ENCODE measurements at regions not wholly inside any gene's neighbourhood (a gene's known extent, or its start where the extent isn't known, plus 50 kb on each side); places are given as distances from the start of the nearest gene placed in this dataset.
A peak's percentile ranks its signal among the peaks of the same experiment; 100 is the strongest.
"Not testable (repeated sequence)": the region's sequence is repeated elsewhere in the genome, so short reads cannot be mapped to it uniquely, and the experiment has no call there.

GRCh38 chrY:26315065-26315464 is 693.1 kb downstream of the CDY1 start:
- not testable (repeated sequence) for TF ChIP-seq REST (IDR thresholded peaks at IDR 0.05; ENCODE audit: low read depth); TCF7L2 (IDR thresholded peaks at IDR 0.05; ENCODE audit: borderline replicate concordance, extremely low read depth, insufficient read depth, insufficient read length); ZBTB33 (IDR thresholded peaks at IDR 0.05; ENCODE audit: extremely low read depth, insufficient replicate concordance, low read length); MAX (IDR thresholded peaks at IDR 0.05); POLR2A (IDR thresholded peaks at IDR 0.05; ENCODE audit: borderline replicate concordance, extremely low read depth, insufficient read depth, insufficient read length); CEBPB (IDR thresholded peaks at IDR 0.05; ENCODE audit: low read depth); YY1 (IDR thresholded peaks at IDR 0.05; ENCODE audit: extremely low read depth, insufficient replicate concordance, low read depth, low read length); EZH2 (IDR thresholded peaks at IDR 0.05)
- 0 out of 6 replicates have a peak, but pooled peaks of 1 of the 3 experiments have one; percentile 5 for TF ChIP-seq CTCF (IDR thresholded peaks at IDR 0.05 in 2 of 3, conservative IDR thresholded peaks at IDR 0.05 in 1 of 3; ENCODE audit: borderline replicate concordance in 1 of 3, insufficient read depth in 1 of 3, low read depth in 2 of 3, low read length in 2 of 3)
